IPS-18c (cell line): ENCODE measurements at regions not wholly inside any gene's neighbourhood (a gene's known extent, or its start where the extent isn't known, plus 50 kb on each side); places are given as distances from the start of the nearest gene placed in this dataset.

Source experiments
- H3K4me3 ChIP-seq: 2 replicates; pipeline ENCODE4 v1.7.0; 2013; ENCODE audit warnings: low read depth, mild to moderate bottlenecking, low read length, moderate library complexity; ENCODE audit not compliant: insufficient read depth
- H3K9me3 ChIP-seq: one replicate; pipeline ENCODE4 v1.6.1; 2013; ENCODE audit warnings: mild to moderate bottlenecking, low read length, moderate library complexity; ENCODE audit not compliant: control insufficient read depth, insufficient read depth

DNA sequence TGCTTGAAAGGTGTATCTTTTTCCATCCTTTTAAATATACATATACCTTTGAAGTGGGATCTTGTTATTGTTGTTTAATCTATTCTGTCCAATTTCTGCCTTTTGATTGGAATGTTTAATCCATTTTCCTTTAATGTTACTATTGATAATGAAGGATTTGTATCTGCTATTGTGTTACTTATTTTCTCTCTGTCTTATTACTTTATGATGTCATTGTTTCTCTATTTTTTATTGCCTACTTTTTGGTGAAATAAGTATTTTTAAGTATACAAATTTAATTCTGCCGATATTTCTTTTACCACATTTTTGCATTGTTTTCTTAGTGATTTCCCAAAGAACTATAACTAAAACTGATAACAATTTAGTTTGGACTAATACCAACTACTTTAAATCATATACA, 121.8 kb downstream of the RASSF9 start:
- Histone ChIP-seq H3K9me3 (peaks cover 2% of the 10 kb centered on the region), H3K4me3 (no peak overlapping the region)

DNA sequence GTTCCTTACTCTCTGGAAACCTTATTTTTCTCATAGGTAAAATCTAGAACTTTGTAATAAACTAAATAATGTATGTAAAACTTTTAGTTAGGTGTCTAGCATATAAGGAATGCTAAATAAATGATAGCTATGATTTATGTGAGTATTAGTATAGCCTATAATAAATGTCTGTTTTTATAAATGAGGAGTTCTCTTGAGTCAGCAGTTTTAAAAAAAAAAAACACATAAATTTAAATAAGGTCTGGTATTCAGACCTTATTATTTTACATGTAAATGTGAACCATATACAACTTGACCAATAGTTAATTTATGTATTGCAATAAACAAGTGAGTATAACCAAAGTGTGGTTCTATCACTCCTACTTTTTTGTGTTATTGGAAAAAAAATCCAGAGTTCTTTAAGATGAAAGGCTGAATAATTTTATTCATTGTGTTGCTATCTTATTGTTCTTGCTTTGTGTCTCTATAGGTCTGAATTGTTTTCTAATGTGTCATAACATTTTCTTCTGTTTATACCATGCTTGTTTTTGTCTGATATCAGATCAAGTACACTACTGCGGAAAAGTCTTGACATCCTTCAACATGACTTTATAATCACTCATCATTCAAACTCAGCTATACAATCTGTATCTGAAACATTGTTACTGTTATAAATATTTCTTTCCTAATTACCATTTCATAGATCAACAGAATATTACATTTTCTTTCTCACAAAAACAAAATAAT, 115.7 kb downstream of the RASSF9 start:
- H3K9me3 ChIP-seq, result peaks cover 2% of the 10 kb centered on the region
- no peak overlapping the region for H3K4me3 ChIP-seq

DNA sequence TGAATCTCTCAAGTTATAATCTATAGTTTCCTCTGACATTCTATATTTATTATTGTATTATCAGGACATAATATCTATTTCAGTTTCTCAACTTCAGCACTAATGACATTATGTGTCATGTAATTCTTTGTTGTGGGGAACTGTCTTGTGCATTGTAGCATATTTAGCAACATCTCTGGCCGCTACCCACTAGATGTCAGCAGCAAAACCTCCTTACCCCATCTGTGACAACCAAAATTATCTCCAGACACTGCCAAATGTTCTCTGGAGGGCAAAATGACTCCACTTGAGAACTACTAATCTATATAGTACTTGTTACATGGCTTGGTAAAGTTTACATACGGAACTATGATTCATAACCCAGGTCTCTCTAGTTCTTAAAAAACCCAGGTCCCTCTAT, 110.2 kb downstream of the RASSF9 start:
- Histone ChIP-seq H3K9me3 (no peaks in the 10 kb centered on the region), H3K4me3 (no peak overlapping the region)

DNA sequence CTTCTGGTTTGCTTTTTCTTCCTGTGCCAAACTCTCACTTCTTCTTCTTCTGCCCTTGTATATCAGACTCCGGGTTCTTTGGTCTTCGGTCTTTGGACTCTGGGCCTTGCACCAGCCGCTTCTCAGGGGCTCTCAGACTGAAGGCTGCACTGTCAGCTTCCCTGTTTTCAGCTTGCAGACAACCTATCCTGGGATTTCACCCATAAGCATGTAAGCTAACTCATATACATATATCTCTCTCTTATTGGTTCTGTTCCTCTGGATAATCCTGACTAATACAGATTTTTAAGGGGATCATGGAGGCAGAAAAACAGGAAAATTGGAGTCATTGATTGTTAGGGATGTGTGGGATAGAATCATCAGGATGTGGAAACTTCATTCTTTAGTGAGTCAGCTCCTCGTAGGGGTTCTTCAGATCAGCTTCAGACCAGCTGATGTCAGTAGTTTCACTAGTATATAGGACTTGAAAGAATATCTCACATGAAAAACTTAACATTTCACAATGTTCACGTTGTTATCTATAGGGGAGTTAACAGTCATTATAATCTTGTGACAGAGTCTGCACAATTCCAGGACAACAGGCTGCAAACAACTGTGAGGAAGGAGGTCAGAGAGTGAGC, 102.9 kb downstream of the RASSF9 start:
- Histone ChIP-seq H3K4me3 (no peak overlapping the region), H3K9me3 (no peaks in the 10 kb centered on the region)

DNA sequence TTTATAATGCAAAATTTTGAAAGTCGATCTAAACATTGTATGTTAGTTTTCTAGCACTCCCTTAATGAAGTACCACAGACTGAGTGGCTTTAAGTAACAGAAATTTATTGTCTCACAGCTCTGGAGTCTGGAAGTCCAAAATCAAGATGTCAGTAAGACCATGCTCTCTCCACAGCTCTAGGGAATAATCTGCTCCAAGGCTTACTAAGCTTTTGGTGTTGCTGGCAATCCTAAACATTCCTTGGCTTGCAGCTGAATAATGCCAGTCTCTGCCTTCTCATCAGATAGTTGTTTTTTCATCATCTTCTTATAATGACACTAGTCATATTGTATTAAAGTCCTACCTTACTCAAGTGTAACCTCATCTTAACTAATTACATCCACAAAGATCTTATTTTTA, 102.2 kb downstream of the RASSF9 start:
- H3K9me3 ChIP-seq, result no peaks in the 10 kb centered on the region
- H3K4me3 ChIP-seq, result no peak overlapping the region

DNA sequence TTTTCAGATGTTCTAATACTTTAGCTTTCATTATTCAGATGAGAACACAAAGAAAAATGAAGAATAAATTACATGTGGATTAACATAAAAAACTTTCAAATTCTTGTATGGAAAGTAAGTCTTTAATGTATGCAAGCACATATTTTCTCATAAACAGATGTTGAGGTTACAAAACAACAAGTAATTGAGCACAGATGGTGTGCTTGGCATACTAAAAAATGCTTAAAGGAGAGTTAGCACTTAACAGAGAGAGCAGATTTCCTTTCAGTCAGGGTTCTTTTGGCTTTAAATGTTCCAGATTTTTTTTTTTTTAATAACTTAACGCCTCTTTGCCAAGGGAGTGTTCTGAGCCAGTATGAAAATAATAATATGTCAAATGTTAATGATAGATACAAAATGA, 96.0 kb downstream of the RASSF9 start:
- H3K9me3 ChIP-seq, result no peaks in the 10 kb centered on the region

DNA sequence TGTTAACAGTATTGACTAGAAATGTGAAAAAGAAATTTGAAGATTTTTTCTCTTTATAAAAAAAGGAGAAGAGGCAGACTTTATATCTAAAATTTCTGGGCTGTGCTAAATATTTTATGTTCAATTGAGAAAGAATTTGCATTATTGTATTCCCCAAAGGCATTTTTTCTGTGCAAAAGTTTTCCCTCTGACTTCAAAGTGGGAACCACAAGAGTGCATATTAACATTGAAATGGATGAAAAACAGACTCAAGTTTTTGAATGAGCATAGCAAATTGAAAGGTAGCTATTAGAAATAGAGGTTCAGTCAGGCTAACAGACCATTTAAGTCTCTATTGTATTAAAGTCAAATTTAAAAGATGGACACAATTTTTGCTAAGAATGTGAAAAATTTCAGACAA, 95.2 kb downstream of the RASSF9 start:
- H3K4me3 ChIP-seq, result no peak overlapping the region
- no peaks in the 10 kb centered on the region for H3K9me3 ChIP-seq

More for the DNA sequence above, 96.0 kb downstream of the RASSF9 start:
- H3K4me3 ChIP-seq, result no peak overlapping the region

DNA sequence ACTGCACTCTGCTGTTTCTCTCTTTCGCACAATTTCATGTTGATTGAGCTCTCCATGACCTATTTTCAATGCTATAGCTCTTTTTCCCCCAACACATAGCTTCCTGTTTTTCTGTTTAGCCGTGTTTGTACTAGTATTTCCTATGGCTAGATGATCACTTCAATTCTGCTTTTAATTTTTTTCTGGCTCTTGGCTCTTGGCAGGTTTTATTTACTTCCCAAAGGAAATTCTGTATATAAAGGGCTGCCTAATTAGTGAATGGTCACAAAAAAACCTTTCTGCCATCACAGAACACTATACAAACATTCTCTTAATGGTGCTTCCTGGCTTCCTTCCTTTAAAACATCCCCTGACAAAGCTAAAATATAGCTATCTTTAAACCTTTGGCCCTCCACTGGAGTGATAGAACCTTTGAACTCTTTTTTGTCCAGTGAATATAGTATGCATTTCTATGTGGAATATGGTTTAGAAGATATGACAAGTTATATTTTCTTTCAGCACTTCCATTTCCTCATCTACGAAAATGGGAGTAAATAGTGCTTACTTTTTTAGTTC, 88.2 kb downstream of the RASSF9 start:
- H3K4me3 ChIP-seq, result no peak overlapping the region
- no peaks in the 10 kb centered on the region for H3K9me3 ChIP-seq
